ENCODE measurements at regions not wholly inside any gene's neighbourhood (a gene's known extent, or its start where the extent isn't known, plus 50 kb on each side); places are given as distances from the start of the nearest gene placed in this dataset.

DNA sequence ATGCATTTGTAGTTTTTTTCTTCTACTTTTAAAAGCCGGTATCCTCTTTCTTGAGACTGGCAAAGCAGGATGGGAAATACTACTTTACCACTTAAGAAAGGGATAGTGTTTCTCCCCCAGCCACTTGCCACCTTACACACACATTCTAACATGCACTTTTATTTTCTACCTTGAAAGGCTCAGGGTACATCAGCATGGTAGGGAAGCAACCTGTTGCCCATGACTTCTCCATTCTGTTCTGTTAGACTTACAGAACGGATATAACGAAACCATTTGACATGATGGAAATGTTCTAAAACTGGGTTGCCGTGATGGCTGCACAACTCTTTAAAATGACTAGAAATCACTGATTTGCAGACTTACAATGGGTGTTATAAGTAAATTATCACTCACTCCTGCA lies 405.5 kb downstream of the SHQ1 start:
- Histone ChIP-seq H3K27me3 (no peaks in the 10 kb centered on the region), H3K4me3 (no peak overlapping the region), H3K36me3 (ENCODE audit: low read depth, missing control alignments) (no peaks in the 10 kb centered on the region), H3K27ac (no peak overlapping the region), H3K4me1 (peaks cover 20% of the 10 kb centered on the region), H3K9me3 (no peaks in the 10 kb centered on the region)
- intact Hi-C loops (cut with DNase I; ENCODE audit: low total_unique reads): no loop called here
- TF ChIP-seq CTCF (IDR thresholded peaks at IDR 0.05) (no peak), POLR2A (IDR thresholded peaks at IDR 0.05) (no peak)
- 82 to 83% methylated on average over 4 of the region's 4 CpGs for WGBS, 2 donors
- no peak for DNase-seq

DNA sequence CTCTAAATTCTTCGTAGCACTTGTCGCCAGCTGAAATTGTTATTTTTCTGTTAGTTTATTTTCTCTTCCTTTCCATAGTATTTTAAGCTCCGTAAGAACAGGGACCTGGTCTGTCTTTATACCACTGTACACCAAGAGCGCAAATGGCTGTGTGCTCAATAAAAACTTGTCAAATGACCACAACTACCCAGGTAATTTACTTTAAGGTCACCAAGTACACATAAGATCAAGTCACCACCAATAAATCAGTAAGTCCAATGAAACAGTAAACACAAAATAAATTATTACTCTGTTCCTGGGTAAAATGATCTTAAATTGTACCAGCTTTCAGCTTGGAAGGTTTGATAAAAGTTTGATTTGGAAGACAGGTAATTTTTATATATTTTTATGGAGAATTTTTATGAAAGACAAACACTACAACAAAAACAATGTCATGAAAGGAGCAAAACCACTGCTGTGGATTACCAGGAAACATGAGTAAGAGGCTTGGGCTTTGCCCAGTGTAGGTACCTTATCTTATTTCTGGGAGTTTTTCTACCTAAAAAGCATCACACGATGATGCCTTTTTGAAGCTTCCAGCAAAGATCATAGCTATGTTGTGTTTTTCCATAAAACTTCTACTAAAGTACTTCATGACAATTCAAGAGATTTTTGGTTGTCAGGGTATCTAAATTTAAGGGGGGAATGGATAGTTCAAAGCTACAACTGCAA lies 406.8 kb downstream of the SHQ1 start:
- 81 to 87% methylated on average over 5 of the region's 5 CpGs for WGBS, 2 donors
- TF ChIP-seq CTCF (IDR thresholded peaks at IDR 0.05) (no peak), POLR2A (IDR thresholded peaks at IDR 0.05) (no peak)
- H3K27ac ChIP-seq: no peak overlapping the region
- H3K36me3 ChIP-seq (ENCODE audit: low read depth, missing control alignments): no peaks in the 10 kb centered on the region
- no peaks in the 10 kb centered on the region for H3K9me3 ChIP-seq
- DNase-seq: no peak
- peaks cover 15% of the 10 kb centered on the region for H3K4me1 ChIP-seq
- H3K4me3 ChIP-seq: no peak overlapping the region
- intact Hi-C loops (cut with DNase I; ENCODE audit: low total_unique reads): no loop called here
- H3K27me3 ChIP-seq: no peaks in the 10 kb centered on the region

DNA sequence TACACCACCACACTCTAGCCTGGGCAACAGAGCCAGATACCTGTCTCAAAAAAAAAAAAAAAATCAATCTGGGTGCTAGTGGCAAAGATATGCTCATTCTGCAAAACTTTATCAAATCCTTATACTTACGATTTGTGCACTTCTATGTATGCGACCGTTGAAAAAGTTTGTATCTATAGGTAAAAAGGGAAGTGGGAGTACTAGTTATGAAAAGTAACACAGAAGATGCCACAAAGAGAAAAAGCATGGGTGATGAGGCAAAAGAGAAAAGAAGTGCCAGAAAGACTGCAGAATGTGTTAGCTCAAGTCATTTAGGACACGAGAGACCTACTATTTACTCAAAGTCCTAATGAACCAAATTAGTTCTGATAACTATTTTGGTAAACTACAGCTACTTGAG lies 407.8 kb downstream of the SHQ1 start:
- no peaks in the 10 kb centered on the region for H3K36me3 ChIP-seq (ENCODE audit: low read depth, missing control alignments)
- H3K4me1 ChIP-seq: peaks cover 14% of the 10 kb centered on the region
- DNase-seq: no peak
- no peak for TF ChIP-seq POLR2A (IDR thresholded peaks at IDR 0.05)
- no peak for TF ChIP-seq CTCF (IDR thresholded peaks at IDR 0.05)
- H3K4me3 ChIP-seq: no peak overlapping the region
- intact Hi-C loops (cut with DNase I; ENCODE audit: low total_unique reads): no loop called here
- WGBS, 2 donors: 66 to 74% methylated on average over 4 of the region's 4 CpGs
- H3K27me3 ChIP-seq: no peaks in the 10 kb centered on the region
- H3K27ac ChIP-seq: no peak overlapping the region
- H3K9me3 ChIP-seq: no peaks in the 10 kb centered on the region

- H3K36me3 ChIP-seq (ENCODE audit: low read depth, missing control alignments): no peaks in the 10 kb centered on the region
- H3K9me3 ChIP-seq: no peaks in the 10 kb centered on the region
- no peak overlapping the region for H3K27ac ChIP-seq
- no peak for TF ChIP-seq POLR2A (IDR thresholded peaks at IDR 0.05)
- TF ChIP-seq CTCF (IDR thresholded peaks at IDR 0.05): no peak
- intact Hi-C loops (cut with DNase I; ENCODE audit: low total_unique reads): no loop called here
- WGBS, 2 donors: 64 to 69% methylated on average over 5 of the region's 5 CpGs
- H3K27me3 ChIP-seq: no peaks in the 10 kb centered on the region
- peaks cover 6% of the 10 kb centered on the region for H3K4me1 ChIP-seq
- no peak for DNase-seq
- H3K4me3 ChIP-seq: no peak overlapping the region
Measured at GRCh38 chr3:72439321-72440183, 408.7 kb downstream of the SHQ1 start.

All from testis (tissue), 2 donors.